Fibroblast of the aortic adventitia (primary cell): ENCODE measurements at regions not wholly inside any gene's neighbourhood (a gene's known extent, or its start where the extent isn't known, plus 50 kb on each side); places are given as distances from the start of the nearest gene placed in this dataset.
A peak's percentile ranks its signal among the peaks of the same experiment; 100 is the strongest.
"Not testable (repeated sequence)": the region's sequence is repeated elsewhere in the genome, so short reads cannot be mapped to it uniquely, and the experiment has no call there.

Experiments used
- DNase-seq: peaks from one replicate; pipeline ENCODE4 v3.0.0-alpha.2; 2010; ENCODE audit warnings: low read depth
- H3K4me3 ChIP-seq: 2 replicates; pipeline ENCODE4 v1.5.1; 2011; ENCODE audit warnings: low read depth, mild to moderate bottlenecking, control low read depth, low read length, moderate library complexity
- CTCF ChIP-seq: IDR thresholded peaks from 2 replicates; pipeline ENCODE4 v1.5.1; 2011; ENCODE audit warnings: mild to moderate bottlenecking, low read length, control low read depth, inconsistent platforms; ENCODE audit not compliant: insufficient read depth

- no peak for DNase-seq
- no peak overlapping the region for H3K4me3 ChIP-seq
- no peak for TF ChIP-seq CTCF
Observed at GRCh38 chr6:10313799-10314162, 101.1 kb downstream of the TFAP2A start.

GRCh38 chr6:10312445-10312844 lies 102.4 kb downstream of the TFAP2A start:
- DNase-seq: no peak
- H3K4me3 ChIP-seq: no peak overlapping the region
- TF ChIP-seq CTCF: no peak

- DNase-seq, H3K4me3 ChIP-seq: not testable (repeated sequence)
Observed at GRCh38 chr6:10311546-10312405, 103.1 kb downstream of the TFAP2A start.

GRCh38 chr6:10310826-10311225 lies 104.0 kb downstream of the TFAP2A start:
- no peak for DNase-seq
- TF ChIP-seq CTCF: no peak
- H3K4me3 ChIP-seq: no peak overlapping the region

GRCh38 chr6:10310330-10310653 lies 104.6 kb downstream of the TFAP2A start:
- H3K4me3 ChIP-seq: no peak overlapping the region
- DNase-seq: peak; percentile 4
- no peak for TF ChIP-seq CTCF

GRCh38 chr6:10309457-10310329 lies 105.2 kb downstream of the TFAP2A start:
- DNase-seq: no peak
- no peak overlapping the region for H3K4me3 ChIP-seq
- no peak for TF ChIP-seq CTCF

GRCh38 chr6:10307476-10307875 lies 107.4 kb downstream of the TFAP2A start:
- no peak for TF ChIP-seq CTCF
- no peak for DNase-seq
- no peak overlapping the region for H3K4me3 ChIP-seq
